Activated naive CD4-positive, alpha-beta T cell treated with anti-CD3 and anti-CD28 coated beads, Interleukin-2, amount 50 U/mL, for 72 hours (primary cell): ENCODE measurements at regions not wholly inside any gene's neighbourhood (a gene's known extent, or its start where the extent isn't known, plus 50 kb on each side); places are given as distances from the start of the nearest gene placed in this dataset.

ENCODE experiments used
- ATAC-seq, 2 donors: fragments of 150-1000 bp; cut with Tn5 transposase; 2 replicates each; pipeline ENCODE4 v1.10.0; 2021; ENCODE audit warnings: mild to moderate bottlenecking in 2 of 2, moderate library complexity in 2 of 2
- DNase-seq, 2 donors: peaks; one replicate each; pipeline ENCODE4 v3.0.0; 2021 to 2022; ENCODE audit warnings: low spot score in 2 of 2
- H3K27ac Mint-ChIP-seq, 2 donors: one replicate each; pipeline ENCODE4 v1.8.0; 2022; ENCODE audit warnings: mild to moderate bottlenecking in 2 of 2, mixed read lengths in 2 of 2
- H3K36me3 Mint-ChIP-seq, 2 donors: one replicate each; pipeline ENCODE4 v1.8.0; 2022; ENCODE audit warnings: mixed read lengths in 2 of 2
- H3K9me3 Mint-ChIP-seq, 2 donors: one replicate each; pipeline ENCODE4 v1.8.0; 2022; ENCODE audit warnings: mixed read lengths in 2 of 2

DNA sequence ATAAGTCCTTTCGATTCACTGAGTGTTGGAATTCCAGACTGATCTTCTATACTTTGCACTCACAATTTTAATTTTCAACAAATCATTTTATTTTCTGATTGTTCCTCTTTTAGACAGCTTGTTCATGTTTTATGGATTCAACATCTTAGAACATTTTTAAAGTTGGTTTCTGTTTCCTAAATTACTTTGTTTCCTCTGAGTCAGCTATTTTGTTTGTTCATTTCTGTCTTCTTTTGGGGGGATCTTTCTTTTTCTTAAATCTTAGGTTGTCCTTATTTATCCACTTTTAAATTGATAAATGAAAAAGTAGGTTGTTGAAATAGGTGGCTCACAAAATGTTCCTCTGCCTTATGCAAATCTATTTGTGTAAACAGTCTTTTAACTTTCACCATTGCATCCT is 160.0 kb downstream of the GALC start:
- no peaks in the 10 kb centered on the region for H3K9me3 Mint-ChIP-seq
- no peak for DNase-seq
- no peak overlapping the region for H3K27ac Mint-ChIP-seq

DNA sequence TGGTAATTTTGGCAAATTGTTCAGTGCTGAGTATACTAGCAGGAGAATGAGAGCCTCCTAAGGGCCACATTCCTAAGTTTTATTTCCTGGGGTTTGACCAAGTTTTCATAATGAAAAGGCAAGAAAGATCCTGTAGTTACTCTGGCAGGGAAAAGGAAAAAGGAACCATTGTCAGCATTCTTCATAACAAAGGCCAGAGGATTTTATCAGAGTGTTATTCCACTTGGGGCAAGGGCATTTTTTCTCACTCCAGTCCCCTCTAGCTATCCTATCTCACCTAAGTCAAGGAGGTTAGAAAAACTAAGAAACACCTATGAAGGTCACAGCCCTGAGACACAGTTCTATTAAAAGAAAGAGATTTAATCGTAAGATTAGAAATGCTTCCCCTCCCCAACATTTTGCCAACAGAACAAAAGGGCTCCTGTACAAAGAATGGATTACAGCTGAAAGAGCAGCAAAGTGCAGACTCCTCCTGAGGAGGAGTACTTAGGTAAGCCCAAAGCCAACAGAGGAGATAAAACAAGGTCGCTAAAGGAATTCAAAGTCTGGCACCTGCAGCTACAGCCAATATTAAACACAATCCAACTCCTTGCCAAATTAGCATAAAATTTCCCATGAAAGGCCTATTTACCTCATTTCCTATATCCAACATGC is 162.4 kb downstream of the GALC start:
- H3K36me3 Mint-ChIP-seq: no peaks in the 10 kb centered on the region
- H3K9me3 Mint-ChIP-seq: no peaks in the 10 kb centered on the region
- no peak for DNase-seq
- H3K27ac Mint-ChIP-seq: no peak overlapping the region
- no peak for ATAC-seq

More for the DNA sequence above, 160.0 kb downstream of the GALC start:
- no peak for ATAC-seq
- no peaks in the 10 kb centered on the region for H3K36me3 Mint-ChIP-seq

DNA sequence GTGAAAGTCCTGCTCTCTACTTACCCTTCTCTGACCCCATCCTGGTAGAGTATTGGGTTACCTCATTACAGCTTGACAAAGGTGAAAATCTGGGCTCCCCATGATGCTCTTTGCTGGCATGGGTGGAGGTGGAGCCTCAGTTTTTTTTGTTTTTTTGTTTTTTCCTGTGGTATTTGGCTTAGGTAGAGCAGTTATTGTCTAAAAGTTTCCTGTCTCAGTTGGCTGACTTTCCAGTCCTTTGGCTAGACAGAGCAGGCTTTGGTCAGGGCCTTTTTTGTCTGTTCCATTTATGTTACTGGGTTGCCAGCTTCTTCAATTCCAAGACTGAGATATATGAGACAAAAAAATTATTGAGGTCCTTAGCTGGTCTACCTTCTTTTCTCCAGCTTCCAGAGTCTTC is 163.4 kb downstream of the GALC start:
- Mint-ChIP-seq H3K36me3 (no peaks in the 10 kb centered on the region), H3K27ac (no peak overlapping the region)
- ATAC-seq: no peak

DNA sequence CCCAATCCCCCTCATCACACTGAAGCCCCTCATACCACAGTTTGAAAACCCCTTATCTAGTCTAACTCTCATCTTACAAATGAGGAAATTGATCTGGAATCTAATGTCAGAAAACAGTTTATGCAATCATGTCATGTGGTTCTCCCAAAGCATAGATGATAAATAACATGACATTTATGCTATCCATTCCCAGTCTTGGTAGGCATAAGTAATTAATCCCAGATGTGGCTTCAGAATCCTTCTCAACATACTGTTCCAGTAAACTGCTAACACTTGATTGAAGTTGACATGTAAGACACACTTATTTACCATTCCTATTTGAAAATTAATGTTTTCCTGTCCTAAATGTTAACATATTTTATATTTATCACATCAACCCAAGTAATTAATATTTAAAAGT is 168.7 kb downstream of the GALC start:
- Mint-ChIP-seq H3K27ac (no peak overlapping the region), H3K36me3 (no peaks in the 10 kb centered on the region), H3K9me3 (no peaks in the 10 kb centered on the region)
- ATAC-seq: no peak
- DNase-seq: no peak

More for the DNA sequence above, 163.4 kb downstream of the GALC start:
- no peak for DNase-seq
- H3K9me3 Mint-ChIP-seq: no peaks in the 10 kb centered on the region

DNA sequence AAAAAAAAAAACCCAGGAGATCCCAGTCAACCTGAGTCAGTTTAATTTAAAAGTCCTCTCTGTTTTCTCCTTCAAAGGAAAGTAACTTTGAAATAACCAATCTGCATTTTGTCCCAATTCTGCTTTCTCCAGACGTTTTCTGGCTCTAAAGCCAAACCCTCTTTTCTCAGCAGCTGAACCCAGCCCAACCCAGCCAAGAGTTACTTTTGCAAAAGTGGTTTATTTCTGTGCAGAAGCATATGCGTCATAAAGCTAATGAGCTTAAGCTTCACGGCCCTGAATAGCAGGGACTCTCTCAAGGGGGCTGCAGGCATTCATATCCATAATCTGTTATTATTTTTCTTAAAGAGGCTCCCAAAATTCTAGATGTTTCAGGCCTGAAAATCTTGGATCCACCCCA is 176.6 kb downstream of the GALC start:
- Mint-ChIP-seq H3K36me3 (peaks cover 0 to 11% of the 10 kb centered on the region in 2 donors), H3K9me3 (peaks cover 16 to 18% of the 10 kb centered on the region in 2 donors), H3K27ac (no peak overlapping the region)
- DNase-seq (no peak), ATAC-seq (no peak)

DNA sequence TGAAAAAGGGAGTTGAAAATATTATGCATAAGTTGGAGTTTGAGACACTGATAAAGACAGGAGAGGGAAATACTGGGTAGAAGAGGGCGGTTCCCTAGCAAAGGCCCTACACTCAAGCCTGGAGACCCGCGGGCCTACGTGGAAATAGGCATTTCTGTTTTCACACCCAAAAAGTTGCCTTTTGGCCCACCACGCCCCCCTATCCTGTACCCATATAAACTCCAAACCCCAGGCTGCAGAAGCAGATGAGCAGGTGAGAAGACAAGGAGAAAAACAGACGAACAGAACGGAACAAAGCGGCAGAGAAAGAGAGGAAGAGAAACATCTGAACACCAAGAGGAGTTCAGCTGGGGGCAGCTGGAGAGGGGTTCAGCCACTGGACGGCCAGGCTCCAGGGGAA is 177.9 kb downstream of the GALC start:
- Mint-ChIP-seq H3K9me3 (peaks cover 16 to 18% of the 10 kb centered on the region in 2 donors), H3K36me3 (peaks cover 0 to 11% of the 10 kb centered on the region in 2 donors), H3K27ac (no peak overlapping the region)
- no peak for ATAC-seq
- DNase-seq: no peak

DNA sequence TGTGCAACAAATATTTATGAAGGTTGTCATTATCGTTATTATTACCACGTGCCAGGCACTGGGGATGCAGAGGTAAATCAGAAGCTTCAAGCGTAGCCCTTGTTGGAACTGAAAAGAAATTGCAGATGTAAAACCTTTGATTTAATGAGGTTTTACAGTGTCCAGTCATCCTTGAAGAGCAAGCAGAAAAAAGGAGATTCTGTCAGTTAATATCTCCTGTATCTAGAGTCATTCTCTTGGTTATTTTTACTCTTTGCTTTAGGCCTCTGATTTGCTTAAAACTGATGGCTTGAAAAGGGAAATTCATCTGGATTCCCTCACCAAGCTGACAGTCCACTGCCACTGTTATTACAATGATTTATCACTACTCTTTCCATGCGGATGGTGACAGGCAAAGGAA is 179.3 kb downstream of the GALC start:
- no peak overlapping the region for H3K27ac Mint-ChIP-seq
- H3K36me3 Mint-ChIP-seq: peaks cover 0 to 7% of the 10 kb centered on the region in 2 donors
- no peak for ATAC-seq
- H3K9me3 Mint-ChIP-seq: peaks cover 12 to 14% of the 10 kb centered on the region in 2 donors
- no peak for DNase-seq

DNA sequence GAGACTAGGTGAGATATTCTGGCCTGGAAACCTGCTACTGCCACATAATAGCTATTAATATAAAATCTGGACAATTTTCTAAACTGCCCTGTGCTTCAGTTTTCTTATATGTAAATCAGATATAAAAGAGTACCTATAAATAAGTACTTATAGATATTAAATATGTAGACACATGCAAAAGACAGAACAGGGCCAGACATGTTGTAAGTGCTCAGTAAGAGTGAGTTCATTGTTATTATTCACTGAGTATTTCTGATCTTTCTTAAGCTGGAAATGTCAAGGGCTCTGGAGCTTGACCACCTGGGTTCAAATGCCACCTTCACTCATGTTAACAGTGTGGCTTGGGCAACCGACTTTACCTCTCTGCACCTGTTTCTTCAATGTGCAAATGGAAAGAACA is 179.8 kb downstream of the GALC start:
- no peak for ATAC-seq
- no peak for DNase-seq
- Mint-ChIP-seq H3K27ac (no peak overlapping the region), H3K36me3 (peaks cover 0 to 2% of the 10 kb centered on the region in 2 donors), H3K9me3 (peaks cover 8 to 9% of the 10 kb centered on the region in 2 donors)

DNA sequence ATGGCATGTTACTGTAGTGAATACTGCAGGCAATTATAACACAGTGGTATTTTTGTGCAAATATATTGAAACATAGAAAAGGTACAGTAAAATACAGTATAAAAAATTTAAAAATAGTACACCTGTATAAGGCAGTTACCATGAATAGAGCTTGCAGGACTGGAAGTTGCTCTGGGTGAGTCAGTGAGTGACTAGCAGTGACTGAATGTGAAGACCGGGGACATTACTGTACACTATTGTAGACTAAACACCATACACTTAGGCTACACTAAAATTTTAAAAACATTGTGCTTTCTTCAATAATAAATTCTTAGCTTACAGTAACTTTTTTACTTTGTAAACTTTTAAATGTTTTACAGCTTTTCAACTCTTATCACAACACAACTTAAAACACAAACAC is 181.7 kb downstream of the GALC start:
- ATAC-seq (no peak), DNase-seq (no peak)
- H3K27ac Mint-ChIP-seq: no peak overlapping the region
- no peaks in the 10 kb centered on the region for H3K9me3 Mint-ChIP-seq
- H3K36me3 Mint-ChIP-seq: no peaks in the 10 kb centered on the region

DNA sequence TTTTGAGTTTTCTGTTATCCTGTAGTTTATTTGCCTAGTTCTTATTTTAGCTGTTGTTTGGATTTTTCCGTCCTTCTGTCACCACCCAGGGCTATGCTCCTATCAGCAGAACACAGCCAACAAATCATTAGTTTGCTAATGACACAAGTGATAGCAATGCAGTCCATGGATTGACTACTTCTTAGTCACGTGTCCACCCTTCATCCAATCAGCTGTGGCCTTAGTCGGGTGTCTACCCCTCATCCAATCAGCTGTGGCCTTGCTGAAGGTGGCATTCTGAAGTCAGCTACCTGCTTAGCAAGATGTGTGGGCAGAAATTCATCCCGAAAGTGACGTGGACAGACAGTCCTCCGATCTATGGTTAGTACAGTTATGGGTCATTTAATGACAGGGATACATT is 182.3 kb downstream of the GALC start:
- no peaks in the 10 kb centered on the region for H3K36me3 Mint-ChIP-seq
- H3K27ac Mint-ChIP-seq: no peak overlapping the region
- ATAC-seq (no peak), DNase-seq (no peak)
- no peaks in the 10 kb centered on the region for H3K9me3 Mint-ChIP-seq

DNA sequence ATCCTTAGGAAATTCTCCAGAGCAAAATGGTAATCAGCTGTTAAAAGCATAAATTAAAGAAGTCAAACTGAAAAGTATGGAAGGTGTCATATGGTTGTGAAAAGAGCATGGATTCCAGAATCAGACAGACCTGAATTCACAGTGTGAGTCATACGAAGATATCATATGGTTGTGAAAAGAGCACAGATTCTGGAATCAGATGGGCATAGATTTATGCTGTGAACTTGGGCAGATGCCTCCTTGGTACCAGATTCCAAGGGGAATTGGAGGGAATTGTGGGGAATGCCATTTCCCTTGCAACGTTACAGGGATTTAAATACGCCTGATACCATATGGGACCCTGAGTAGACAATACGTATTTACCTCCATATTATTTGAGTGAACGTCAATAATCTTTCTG is 183.7 kb downstream of the GALC start:
- DNase-seq: no peak
- Mint-ChIP-seq H3K27ac (no peak overlapping the region), H3K9me3 (no peaks in the 10 kb centered on the region), H3K36me3 (no peaks in the 10 kb centered on the region)
- ATAC-seq: no peak

DNA sequence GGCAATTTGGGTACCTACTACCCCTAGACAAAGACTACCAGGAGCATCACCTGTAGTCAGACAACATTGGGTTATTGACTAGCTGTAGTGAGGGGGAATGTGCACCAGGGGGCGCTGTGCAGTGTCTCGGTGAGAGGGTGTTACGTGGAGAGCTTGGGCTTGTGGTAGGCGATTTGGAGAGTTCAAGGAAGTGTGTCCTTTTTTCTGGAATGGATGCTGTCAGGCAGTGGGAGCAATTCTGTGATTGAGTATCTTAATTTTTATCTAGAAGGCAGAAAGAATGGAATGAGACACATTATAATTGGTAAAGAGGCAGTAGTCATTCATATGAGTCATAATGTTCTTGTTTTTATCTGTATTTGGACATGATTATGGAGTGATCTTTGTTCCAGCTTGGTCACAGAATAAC is 187.7 kb downstream of the GALC start:
- Mint-ChIP-seq H3K27ac (no peak overlapping the region), H3K36me3 (no peaks in the 10 kb centered on the region), H3K9me3 (no peaks in the 10 kb centered on the region)
- ATAC-seq (peak; percentile 33 to 73), DNase-seq (peak in 1 of 2 donors; percentile 72)

DNA sequence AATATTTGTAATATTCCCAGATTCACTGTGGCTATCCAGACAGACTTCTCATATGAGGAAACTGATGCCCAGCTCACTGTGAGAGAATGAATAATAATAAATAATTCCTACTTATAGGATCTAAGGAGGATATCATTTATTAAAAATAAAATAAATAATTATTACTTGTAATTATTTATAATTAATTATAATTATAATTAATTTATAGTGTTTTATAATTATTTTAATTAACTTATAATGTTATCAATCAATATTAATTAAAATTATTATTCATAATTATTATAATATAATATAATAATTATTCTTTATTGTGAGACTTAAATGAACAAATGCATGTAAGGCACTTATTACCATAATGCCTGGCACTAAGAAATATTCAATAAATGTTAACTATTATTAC is 192.8 kb downstream of the GALC start:
- DNase-seq (no peak), ATAC-seq (no peak)
- Mint-ChIP-seq H3K9me3 (no peaks in the 10 kb centered on the region), H3K36me3 (no peaks in the 10 kb centered on the region), H3K27ac (no peak overlapping the region)

DNA sequence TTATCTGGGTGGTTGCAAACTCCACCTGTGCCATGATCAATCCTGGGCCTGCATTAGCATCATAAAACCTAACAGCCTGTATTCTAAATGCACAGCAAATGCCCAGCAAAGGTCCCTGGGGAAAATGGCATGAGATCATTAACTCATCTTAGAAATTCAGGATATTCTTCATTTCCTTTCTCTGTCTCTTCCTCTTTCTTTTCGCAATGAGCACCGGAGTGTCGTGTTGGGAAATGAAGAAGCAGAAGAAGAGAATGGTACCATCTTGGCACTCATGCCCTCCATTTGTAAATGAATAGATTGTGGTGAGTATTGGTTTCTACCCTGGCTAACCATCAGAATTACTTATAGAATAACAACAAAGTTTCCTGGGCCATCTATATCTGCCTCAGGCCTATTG is 193.6 kb downstream of the GALC start:
- no peak for DNase-seq
- no peak for ATAC-seq
- H3K36me3 Mint-ChIP-seq: no peaks in the 10 kb centered on the region
- H3K27ac Mint-ChIP-seq: no peak overlapping the region
- no peaks in the 10 kb centered on the region for H3K9me3 Mint-ChIP-seq

DNA sequence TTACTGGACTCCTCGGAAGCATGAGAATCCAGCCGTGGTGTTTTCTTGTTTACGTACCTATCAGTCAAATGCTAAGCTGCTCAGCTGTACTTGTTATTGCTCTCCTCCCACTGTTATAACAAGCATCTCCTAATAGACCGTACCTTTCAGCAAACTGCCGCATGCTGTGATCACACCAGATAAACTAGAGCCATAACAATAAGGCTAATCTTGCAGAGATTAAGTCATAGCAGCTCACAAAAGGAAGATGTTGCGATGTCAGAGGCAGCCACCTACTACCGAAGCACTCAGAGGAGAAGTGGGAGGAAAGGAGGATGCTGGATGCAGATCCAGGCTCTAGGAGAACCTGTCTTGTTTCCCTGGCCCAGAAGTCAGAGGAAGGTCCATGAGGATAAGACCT is 196.0 kb downstream of the GALC start:
- ATAC-seq: no peak
- Mint-ChIP-seq H3K27ac (no peak overlapping the region), H3K36me3 (no peaks in the 10 kb centered on the region), H3K9me3 (no peaks in the 10 kb centered on the region)
- DNase-seq: no peak

DNA sequence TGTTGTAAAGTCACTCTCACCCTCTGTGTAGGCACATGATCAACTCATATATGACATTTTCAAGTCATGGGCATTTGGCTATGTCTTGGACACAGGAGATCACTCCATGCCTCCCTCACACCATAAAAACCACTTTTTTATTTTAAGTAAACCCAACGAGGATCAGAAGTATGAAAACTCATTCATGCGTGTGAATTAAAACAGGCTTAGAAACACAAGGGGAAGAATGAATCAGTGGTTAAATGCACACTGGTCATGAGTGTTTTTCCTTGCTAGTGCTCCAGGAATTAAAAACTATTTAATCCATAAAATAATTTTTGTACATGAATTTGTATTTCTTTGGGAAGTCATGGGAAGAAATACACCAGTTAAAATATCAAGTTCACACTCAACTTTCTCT is 198.4 kb downstream of the GALC start:
- no peak overlapping the region for H3K27ac Mint-ChIP-seq
- DNase-seq (no peak), ATAC-seq (no peak)
- no peaks in the 10 kb centered on the region for H3K9me3 Mint-ChIP-seq
- no peaks in the 10 kb centered on the region for H3K36me3 Mint-ChIP-seq

DNA sequence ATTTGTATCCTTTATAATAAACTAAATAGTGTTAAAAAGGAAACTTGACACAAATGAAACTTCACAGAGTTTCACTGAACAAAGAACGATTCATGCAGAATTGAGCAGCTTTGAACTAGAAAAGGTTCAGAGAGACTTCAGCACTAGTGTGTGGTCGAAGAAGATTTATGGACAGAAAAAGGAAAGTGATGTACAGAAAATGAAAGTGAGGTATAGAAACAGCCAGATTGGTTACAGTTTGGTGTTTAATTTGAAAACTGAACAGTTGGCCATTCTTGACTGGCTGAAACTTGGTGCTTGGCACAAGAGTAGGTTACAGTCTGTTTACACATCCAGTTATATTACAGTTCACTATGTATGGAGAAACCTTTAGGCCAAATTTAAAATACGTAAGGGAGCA is 207.1 kb downstream of the GALC start:
- Mint-ChIP-seq H3K36me3 (peaks cover 0 to 4% of the 10 kb centered on the region in 2 donors), H3K27ac (no peak overlapping the region), H3K9me3 (peaks cover 0 to 4% of the 10 kb centered on the region in 2 donors)
- ATAC-seq (peak in 1 of 2 donors; percentile 44), DNase-seq (no peak)

DNA sequence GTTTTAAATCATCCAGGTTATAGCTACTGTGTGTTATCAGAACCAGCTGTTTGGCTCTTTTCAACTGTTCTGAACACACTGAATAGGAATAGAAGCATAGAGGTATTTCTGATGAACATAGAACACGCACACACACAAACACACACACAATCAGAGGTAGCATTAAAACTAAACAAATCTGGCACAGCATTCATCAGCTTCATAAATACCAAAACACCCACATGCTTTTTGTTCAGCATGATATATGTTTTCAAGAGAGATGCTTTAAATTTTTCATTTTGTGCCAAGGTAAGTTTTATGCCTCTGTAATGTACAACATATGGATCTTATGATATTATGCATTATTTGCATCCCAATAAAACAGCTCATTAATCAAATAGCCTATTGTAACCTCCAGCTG is 208.6 kb downstream of the GALC start:
- no peak overlapping the region for H3K27ac Mint-ChIP-seq
- peaks cover 4% of the 10 kb centered on the region in 2 donors for H3K9me3 Mint-ChIP-seq
- H3K36me3 Mint-ChIP-seq: peaks cover 0 to 4% of the 10 kb centered on the region in 2 donors
- ATAC-seq (no peak), DNase-seq (no peak)

DNA sequence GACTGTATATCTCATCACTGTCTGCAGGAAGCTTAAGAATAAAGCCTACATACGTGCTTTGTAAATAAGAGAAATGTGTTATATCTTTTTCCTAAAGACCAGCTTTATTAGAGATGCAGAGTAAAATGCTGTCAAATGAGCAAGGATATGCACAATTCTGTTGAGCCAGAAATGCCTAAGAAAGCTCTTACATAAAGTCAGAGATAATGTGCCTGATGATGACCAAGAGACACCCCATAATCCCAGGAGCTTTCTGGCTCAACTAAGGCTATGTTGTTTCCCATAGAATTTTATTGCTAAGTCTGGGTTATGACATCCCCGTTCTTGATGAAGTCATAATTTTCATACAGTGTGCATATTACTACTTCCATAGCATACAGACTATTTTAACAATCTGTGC is 209.9 kb downstream of the GALC start:
- Mint-ChIP-seq H3K9me3 (peaks cover 10% of the 10 kb centered on the region in 2 donors), H3K36me3 (peaks cover 0 to 4% of the 10 kb centered on the region in 2 donors), H3K27ac (no peak overlapping the region)
- DNase-seq: no peak
- no peak for ATAC-seq
